H1 (cell line): ENCODE measurements at regions not wholly inside any gene's neighbourhood (a gene's known extent, or its start where the extent isn't known, plus 50 kb on each side); places are given as distances from the start of the nearest gene placed in this dataset.

Experiments
- POLR2AphosphoS5 ChIP-seq: IDR thresholded peaks from 2 replicates; pipeline ENCODE4 v1.6.1; 2011; ENCODE audit warnings: low read depth, low read length
- TF ChIP-seq, protein P1 (sequence below), 3 experiments: IDR thresholded peaks; 1 replicate in 2 of 3; 2 replicates in 1 of 3; pipeline versions ENCODE4 v1.5.1 to v1.6.1; 2011; ENCODE audit warnings: low read length in 3 of 3, mild to moderate bottlenecking in 3 of 3, inconsistent platforms in 2 of 3, low read depth in 1 of 3, moderate library complexity in 1 of 3; ENCODE audit not compliant: insufficient read depth in 1 of 3; ENCODE audit errors: control extremely low read depth in 1 of 3

DNA sequence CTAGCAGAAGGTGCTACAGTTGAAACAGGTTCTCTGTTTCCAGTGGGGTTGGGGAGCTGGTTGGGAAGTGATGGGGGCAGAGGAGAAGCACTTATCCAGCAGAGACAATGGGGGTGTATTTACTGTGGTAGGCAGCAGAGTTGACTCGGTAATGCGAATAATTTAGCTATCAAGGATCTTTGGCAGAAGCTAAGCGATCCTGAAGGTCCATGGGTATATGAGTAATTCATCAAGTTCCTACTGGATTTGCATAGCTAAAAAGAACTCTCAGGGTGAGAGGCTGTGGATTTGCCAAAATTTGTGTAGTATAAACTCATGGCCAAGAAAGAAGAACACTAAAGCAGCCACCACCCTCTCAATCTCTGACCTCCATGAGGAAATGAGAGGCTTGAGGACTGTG is 61.2 kb upstream of the EGFLAM start:
- TF ChIP-seq, protein P1, sequence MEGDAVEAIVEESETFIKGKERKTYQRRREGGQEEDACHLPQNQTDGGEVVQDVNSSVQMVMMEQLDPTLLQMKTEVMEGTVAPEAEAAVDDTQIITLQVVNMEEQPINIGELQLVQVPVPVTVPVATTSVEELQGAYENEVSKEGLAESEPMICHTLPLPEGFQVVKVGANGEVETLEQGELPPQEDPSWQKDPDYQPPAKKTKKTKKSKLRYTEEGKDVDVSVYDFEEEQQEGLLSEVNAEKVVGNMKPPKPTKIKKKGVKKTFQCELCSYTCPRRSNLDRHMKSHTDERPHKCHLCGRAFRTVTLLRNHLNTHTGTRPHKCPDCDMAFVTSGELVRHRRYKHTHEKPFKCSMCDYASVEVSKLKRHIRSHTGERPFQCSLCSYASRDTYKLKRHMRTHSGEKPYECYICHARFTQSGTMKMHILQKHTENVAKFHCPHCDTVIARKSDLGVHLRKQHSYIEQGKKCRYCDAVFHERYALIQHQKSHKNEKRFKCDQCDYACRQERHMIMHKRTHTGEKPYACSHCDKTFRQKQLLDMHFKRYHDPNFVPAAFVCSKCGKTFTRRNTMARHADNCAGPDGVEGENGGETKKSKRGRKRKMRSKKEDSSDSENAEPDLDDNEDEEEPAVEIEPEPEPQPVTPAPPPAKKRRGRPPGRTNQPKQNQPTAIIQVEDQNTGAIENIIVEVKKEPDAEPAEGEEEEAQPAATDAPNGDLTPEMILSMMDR (IDR thresholded peaks at IDR 0.05; ENCODE audit: control extremely low read depth in 1 of 3, insufficient read depth in 1 of 3, low read depth in 1 of 3, low read length in 3 of 3) = no peak
- TF ChIP-seq POLR2AphosphoS5 = no peak
